ENCODE measurements at regions not wholly inside any gene's neighbourhood (a gene's known extent, or its start where the extent isn't known, plus 50 kb on each side); places are given as distances from the start of the nearest gene placed in this dataset.
"Not testable (repeated sequence)": the region's sequence is repeated elsewhere in the genome, so short reads cannot be mapped to it uniquely, and the experiment has no call there.

- Histone ChIP-seq H3K4me1 (ENCODE audit: insufficient read depth, low read length) (peaks cover 10% of the 10 kb centered on the region), H3K9me3 (ENCODE audit: control insufficient read depth, insufficient read depth, low read length) (no peaks in the 10 kb centered on the region), H3K9ac (ENCODE audit: low read depth, low read length) (no peak overlapping the region), H3K36me3 (ENCODE audit: insufficient read depth, low read length) (no peaks in the 10 kb centered on the region; the same call in 1 of the 2 replicates)
Observed at GRCh38 chr3:150140614-150141321, 170.1 kb upstream of the PFN2 start.

GRCh38 chr3:150138824-150139223 lies 168.1 kb upstream of the PFN2 start:
- Histone ChIP-seq H3K4me1 (ENCODE audit: insufficient read depth, low read length) (peaks cover 10% of the 10 kb centered on the region), H3K36me3 (ENCODE audit: insufficient read depth, low read length) (no peaks in the 10 kb centered on the region; the same call in 1 of the 2 replicates), H3K9me3 (ENCODE audit: control insufficient read depth, insufficient read depth, low read length) (no peaks in the 10 kb centered on the region), H3K9ac (ENCODE audit: low read depth, low read length) (no peak overlapping the region)

- Histone ChIP-seq H3K9ac (ENCODE audit: low read depth, low read length) (no peak overlapping the region), H3K4me1 (ENCODE audit: insufficient read depth, low read length) (peaks cover 12% of the 10 kb centered on the region), H3K36me3 (ENCODE audit: insufficient read depth, low read length) (no peaks in the 10 kb centered on the region; the same call in 1 of the 2 replicates), H3K9me3 (ENCODE audit: control insufficient read depth, insufficient read depth, low read length) (no peaks in the 10 kb centered on the region)
Observed at GRCh38 chr3:150136242-150136641, 165.5 kb upstream of the PFN2 start.

- Histone ChIP-seq H3K9me3 (ENCODE audit: control insufficient read depth, insufficient read depth, low read length) (no peaks in the 10 kb centered on the region), H3K4me1 (ENCODE audit: insufficient read depth, low read length) (peaks cover 16% of the 10 kb centered on the region), H3K9ac (ENCODE audit: low read depth, low read length) (no peak overlapping the region), H3K36me3 (ENCODE audit: insufficient read depth, low read length) (no peaks in the 10 kb centered on the region; the same call in 1 of the 2 replicates)
Observed at GRCh38 chr3:150135287-150135721, 164.6 kb upstream of the PFN2 start.

- H3K36me3 ChIP-seq (ENCODE audit: insufficient read depth, low read length): no peaks in the 10 kb centered on the region
- H3K9me3 ChIP-seq (ENCODE audit: control insufficient read depth, insufficient read depth, low read length): no peaks in the 10 kb centered on the region
- peaks cover 24% of the 10 kb centered on the region for H3K4me1 ChIP-seq (ENCODE audit: insufficient read depth, low read length)
- no peak overlapping the region for H3K9ac ChIP-seq (ENCODE audit: low read depth, low read length)
Observed at GRCh38 chr3:150133293-150133692, 162.6 kb upstream of the PFN2 start.

GRCh38 chr3:150132101-150132749 lies 161.5 kb upstream of the PFN2 start:
- Histone ChIP-seq H3K9ac (ENCODE audit: low read depth, low read length) (no peak overlapping the region), H3K4me1 (ENCODE audit: insufficient read depth, low read length) (peaks cover 24% of the 10 kb centered on the region), H3K36me3 (ENCODE audit: insufficient read depth, low read length) (no peaks in the 10 kb centered on the region), H3K9me3 (ENCODE audit: control insufficient read depth, insufficient read depth, low read length) (no peaks in the 10 kb centered on the region)

GRCh38 chr3:150131663-150132062 lies 161.0 kb upstream of the PFN2 start:
- Histone ChIP-seq H3K9ac (ENCODE audit: low read depth, low read length) (no peak overlapping the region), H3K36me3 (ENCODE audit: insufficient read depth, low read length) (no peaks in the 10 kb centered on the region), H3K9me3 (ENCODE audit: control insufficient read depth, insufficient read depth, low read length) (no peaks in the 10 kb centered on the region), H3K4me1 (ENCODE audit: insufficient read depth, low read length) (peaks cover 24% of the 10 kb centered on the region)

GRCh38 chr3:150130404-150131100 lies 159.9 kb upstream of the PFN2 start:
- H3K36me3 ChIP-seq (ENCODE audit: insufficient read depth, low read length): no peaks in the 10 kb centered on the region
- H3K9me3 ChIP-seq (ENCODE audit: control insufficient read depth, insufficient read depth, low read length): no peaks in the 10 kb centered on the region
- peaks cover 24% of the 10 kb centered on the region for H3K4me1 ChIP-seq (ENCODE audit: insufficient read depth, low read length)
- no peak overlapping the region for H3K9ac ChIP-seq (ENCODE audit: low read depth, low read length)

- Histone ChIP-seq H3K4me1 (ENCODE audit: insufficient read depth, low read length) (peaks cover 24% of the 10 kb centered on the region), H3K36me3 (ENCODE audit: insufficient read depth, low read length) (no peaks in the 10 kb centered on the region), H3K9me3 (ENCODE audit: control insufficient read depth, insufficient read depth, low read length) (no peaks in the 10 kb centered on the region), H3K9ac (ENCODE audit: low read depth, low read length) (no peak overlapping the region)
Observed at GRCh38 chr3:150129166-150129565, 158.5 kb upstream of the PFN2 start.

- Histone ChIP-seq H3K36me3 (ENCODE audit: insufficient read depth, low read length) (no peaks in the 10 kb centered on the region), H3K4me1 (ENCODE audit: insufficient read depth, low read length) (peaks cover 24% of the 10 kb centered on the region), H3K9me3 (ENCODE audit: control insufficient read depth, insufficient read depth, low read length) (no peaks in the 10 kb centered on the region), H3K9ac (ENCODE audit: low read depth, low read length) (no peak overlapping the region)
Observed at GRCh38 chr3:150128126-150128525, 157.4 kb upstream of the PFN2 start.

GRCh38 chr3:150127011-150127490 lies 156.4 kb upstream of the PFN2 start:
- no peaks in the 10 kb centered on the region for H3K36me3 ChIP-seq (ENCODE audit: insufficient read depth, low read length)
- no peak overlapping the region for H3K9ac ChIP-seq (ENCODE audit: low read depth, low read length)
- H3K9me3 ChIP-seq (ENCODE audit: control insufficient read depth, insufficient read depth, low read length): peaks cover 2% of the 10 kb centered on the region; the same call in 1 of the 2 replicates
- H3K4me1 ChIP-seq (ENCODE audit: insufficient read depth, low read length): peaks cover 21% of the 10 kb centered on the region

GRCh38 chr3:150124142-150124541 lies 153.4 kb upstream of the PFN2 start:
- peaks cover 4% of the 10 kb centered on the region; the same call in 1 of the 2 replicates for H3K9me3 ChIP-seq (ENCODE audit: control insufficient read depth, insufficient read depth, low read length)

GRCh38 chr3:150123249-150123648 lies 152.6 kb upstream of the PFN2 start:
- H3K9me3 ChIP-seq (ENCODE audit: control insufficient read depth, insufficient read depth, low read length); H3K9ac ChIP-seq (ENCODE audit: low read depth, low read length); H3K36me3 ChIP-seq (ENCODE audit: insufficient read depth, low read length); H3K4me1 ChIP-seq (ENCODE audit: insufficient read depth, low read length): not testable (repeated sequence)

More at GRCh38 chr3:150124142-150124541, 153.4 kb upstream of the PFN2 start:
- H3K9ac ChIP-seq (ENCODE audit: low read depth, low read length): no peak overlapping the region
- no peaks in the 10 kb centered on the region for H3K4me1 ChIP-seq (ENCODE audit: insufficient read depth, low read length)
- no peaks in the 10 kb centered on the region for H3K36me3 ChIP-seq (ENCODE audit: insufficient read depth, low read length)

- H3K9ac ChIP-seq (ENCODE audit: low read depth, low read length): no peak overlapping the region
- peaks cover 14% of the 10 kb centered on the region for H3K4me1 ChIP-seq (ENCODE audit: insufficient read depth, low read length)
- H3K36me3 ChIP-seq (ENCODE audit: insufficient read depth, low read length): no peaks in the 10 kb centered on the region
- peaks cover 4% of the 10 kb centered on the region; the same call in 1 of the 2 replicates for H3K9me3 ChIP-seq (ENCODE audit: control insufficient read depth, insufficient read depth, low read length)
Observed at GRCh38 chr3:150118219-150118618, 147.5 kb upstream of the PFN2 start.

Data from ES-I3 (cell line).